ENCODE measurements at regions not wholly inside any gene's neighbourhood (a gene's known extent, or its start where the extent isn't known, plus 50 kb on each side); places are given as distances from the start of the nearest gene placed in this dataset.

- H3K27ac ChIP-seq (ENCODE audit: low read depth, low read length) = no peak overlapping the region
- no peaks in the 10 kb centered on the region for H3K9me3 ChIP-seq (ENCODE audit: control insufficient read depth, insufficient read depth, low read length)
- H3K27me3 ChIP-seq (ENCODE audit: control insufficient read depth, insufficient read depth, low read length) = no peaks in the 10 kb centered on the region
- H3K4me1 ChIP-seq (ENCODE audit: control insufficient read depth, insufficient read depth, low read length) = no peaks in the 10 kb centered on the region
- DNase-seq (ENCODE audit: low read depth in 4 of 6, low spot score in 6 of 6) = no peak
- no peaks in the 10 kb centered on the region for H3K36me3 ChIP-seq (ENCODE audit: control insufficient read depth, insufficient read depth, low read length)
- H3K4me3 ChIP-seq (ENCODE audit: low read depth, low read length) = no peak overlapping the region
- WGBS (ENCODE audit: insufficient coverage) = no CpG with 5 or more reads among the region's 2 CpGs
Observed at GRCh38 chr9:105908069-105908468, 213.7 kb downstream of the TMEM38B start.

- Histone ChIP-seq H3K27ac (ENCODE audit: low read depth, low read length) (no peak overlapping the region), H3K27me3 (ENCODE audit: control insufficient read depth, insufficient read depth, low read length) (no peaks in the 10 kb centered on the region), H3K9me3 (ENCODE audit: control insufficient read depth, insufficient read depth, low read length) (no peaks in the 10 kb centered on the region), H3K4me3 (ENCODE audit: low read depth, low read length) (no peak overlapping the region), H3K36me3 (ENCODE audit: control insufficient read depth, insufficient read depth, low read length) (no peaks in the 10 kb centered on the region), H3K4me1 (ENCODE audit: control insufficient read depth, insufficient read depth, low read length) (no peaks in the 10 kb centered on the region)
- peak in 1 of 6 donors; percentile 25 for DNase-seq (ENCODE audit: low read depth in 4 of 6, low spot score in 6 of 6)
- WGBS (ENCODE audit: insufficient coverage) = 17% methylated on average over 1 of the region's 5 CpGs
Observed at GRCh38 chr9:105911104-105911911, 217.0 kb downstream of the TMEM38B start.

- Histone ChIP-seq H3K27me3 (ENCODE audit: control insufficient read depth, insufficient read depth, low read length) (no peaks in the 10 kb centered on the region), H3K9me3 (ENCODE audit: control insufficient read depth, insufficient read depth, low read length) (no peaks in the 10 kb centered on the region), H3K4me3 (ENCODE audit: low read depth, low read length) (no peak overlapping the region), H3K27ac (ENCODE audit: low read depth, low read length) (no peak overlapping the region), H3K4me1 (ENCODE audit: control insufficient read depth, insufficient read depth, low read length) (no peaks in the 10 kb centered on the region), H3K36me3 (ENCODE audit: control insufficient read depth, insufficient read depth, low read length) (no peaks in the 10 kb centered on the region)
- WGBS (ENCODE audit: insufficient coverage) = 100% methylated on average over 1 of the region's 1 CpG
- no peak for DNase-seq (ENCODE audit: low read depth in 4 of 6, low spot score in 6 of 6)
Observed at GRCh38 chr9:105912157-105912862, 218.0 kb downstream of the TMEM38B start.

- Histone ChIP-seq H3K27me3 (ENCODE audit: control insufficient read depth, insufficient read depth, low read length) (no peaks in the 10 kb centered on the region), H3K9me3 (ENCODE audit: control insufficient read depth, insufficient read depth, low read length) (no peaks in the 10 kb centered on the region), H3K4me1 (ENCODE audit: control insufficient read depth, insufficient read depth, low read length) (no peaks in the 10 kb centered on the region), H3K4me3 (ENCODE audit: low read depth, low read length) (no peak overlapping the region), H3K27ac (ENCODE audit: low read depth, low read length) (no peak overlapping the region), H3K36me3 (ENCODE audit: control insufficient read depth, insufficient read depth, low read length) (no peaks in the 10 kb centered on the region)
- DNase-seq (ENCODE audit: low read depth in 4 of 6, low spot score in 6 of 6) = no peak
- 77% methylated on average over 4 of the region's 8 CpGs for WGBS (ENCODE audit: insufficient coverage)
Observed at GRCh38 chr9:105912863-105913516, 218.6 kb downstream of the TMEM38B start.

- WGBS (ENCODE audit: insufficient coverage) = 72% methylated on average over 2 of the region's 4 CpGs
Observed at GRCh38 chr9:105921057-105921726, 226.9 kb downstream of the TMEM38B start.

GRCh38 chr9:105928416-105928815 is 234.1 kb downstream of the TMEM38B start:
- Histone ChIP-seq H3K27ac (ENCODE audit: low read depth, low read length) (no peak overlapping the region), H3K4me1 (ENCODE audit: control insufficient read depth, insufficient read depth, low read length) (no peaks in the 10 kb centered on the region), H3K4me3 (ENCODE audit: low read depth, low read length) (no peak overlapping the region), H3K36me3 (ENCODE audit: control insufficient read depth, insufficient read depth, low read length) (no peaks in the 10 kb centered on the region), H3K27me3 (ENCODE audit: control insufficient read depth, insufficient read depth, low read length) (no peaks in the 10 kb centered on the region), H3K9me3 (ENCODE audit: control insufficient read depth, insufficient read depth, low read length) (no peaks in the 10 kb centered on the region)
- no peak for DNase-seq (ENCODE audit: low read depth in 4 of 6, low spot score in 6 of 6)
- WGBS (ENCODE audit: insufficient coverage) = no CpG with 5 or more reads among the region's 2 CpGs

More at GRCh38 chr9:105921057-105921726, 226.9 kb downstream of the TMEM38B start:
- H3K4me3 ChIP-seq (ENCODE audit: low read depth, low read length) = no peak overlapping the region
- no peaks in the 10 kb centered on the region for H3K27me3 ChIP-seq (ENCODE audit: control insufficient read depth, insufficient read depth, low read length)
- H3K4me1 ChIP-seq (ENCODE audit: control insufficient read depth, insufficient read depth, low read length) = no peaks in the 10 kb centered on the region
- H3K9me3 ChIP-seq (ENCODE audit: control insufficient read depth, insufficient read depth, low read length) = no peaks in the 10 kb centered on the region
- DNase-seq (ENCODE audit: low read depth in 4 of 6, low spot score in 6 of 6) = no peak
- H3K36me3 ChIP-seq (ENCODE audit: control insufficient read depth, insufficient read depth, low read length) = no peaks in the 10 kb centered on the region
- H3K27ac ChIP-seq (ENCODE audit: low read depth, low read length) = no peak overlapping the region

- Histone ChIP-seq H3K4me3 (ENCODE audit: low read depth, low read length) (no peak overlapping the region), H3K27ac (ENCODE audit: low read depth, low read length) (no peak overlapping the region), H3K9me3 (ENCODE audit: control insufficient read depth, insufficient read depth, low read length) (no peaks in the 10 kb centered on the region), H3K4me1 (ENCODE audit: control insufficient read depth, insufficient read depth, low read length) (no peaks in the 10 kb centered on the region), H3K36me3 (ENCODE audit: control insufficient read depth, insufficient read depth, low read length) (no peaks in the 10 kb centered on the region), H3K27me3 (ENCODE audit: control insufficient read depth, insufficient read depth, low read length) (no peaks in the 10 kb centered on the region)
- peak in 4 of 6 donors; percentile 6 to 50 (median 26) for DNase-seq (ENCODE audit: low read depth in 4 of 6, low spot score in 6 of 6)
- WGBS (ENCODE audit: insufficient coverage) = 70% methylated on average over 3 of the region's 5 CpGs
Observed at GRCh38 chr9:105930011-105930627, 235.8 kb downstream of the TMEM38B start.

- Histone ChIP-seq H3K4me3 (ENCODE audit: low read depth, low read length) (no peak overlapping the region), H3K4me1 (ENCODE audit: control insufficient read depth, insufficient read depth, low read length) (no peaks in the 10 kb centered on the region), H3K27ac (ENCODE audit: low read depth, low read length) (no peak overlapping the region), H3K9me3 (ENCODE audit: control insufficient read depth, insufficient read depth, low read length) (no peaks in the 10 kb centered on the region), H3K36me3 (ENCODE audit: control insufficient read depth, insufficient read depth, low read length) (no peaks in the 10 kb centered on the region), H3K27me3 (ENCODE audit: control insufficient read depth, insufficient read depth, low read length) (no peaks in the 10 kb centered on the region)
- peak in 1 of 6 donors; percentile 3 for DNase-seq (ENCODE audit: low read depth in 4 of 6, low spot score in 6 of 6)
Observed at GRCh38 chr9:105932276-105932675, 237.9 kb downstream of the TMEM38B start.

- no peak for DNase-seq (ENCODE audit: low read depth in 4 of 6, low spot score in 6 of 6)
- Histone ChIP-seq H3K27me3 (ENCODE audit: control insufficient read depth, insufficient read depth, low read length) (no peaks in the 10 kb centered on the region), H3K27ac (ENCODE audit: low read depth, low read length) (no peak overlapping the region), H3K36me3 (ENCODE audit: control insufficient read depth, insufficient read depth, low read length) (no peaks in the 10 kb centered on the region), H3K4me3 (ENCODE audit: low read depth, low read length) (no peak overlapping the region), H3K9me3 (ENCODE audit: control insufficient read depth, insufficient read depth, low read length) (peaks cover 3% of the 10 kb centered on the region), H3K4me1 (ENCODE audit: control insufficient read depth, insufficient read depth, low read length) (no peaks in the 10 kb centered on the region)
- WGBS (ENCODE audit: insufficient coverage) = 73% methylated on average over 2 of the region's 2 CpGs
Observed at GRCh38 chr9:105950448-105950847, 256.1 kb downstream of the TMEM38B start.

Data from spinal cord (tissue), 9 donors.